ENCODE measurements at regions not wholly inside any gene's neighbourhood (a gene's known extent, or its start where the extent isn't known, plus 50 kb on each side); places are given as distances from the start of the nearest gene placed in this dataset.

GRCh38 chr12:39124768-39125167 lies 219.4 kb upstream of the CPNE8 start:
- DNase-seq, result no peak

GRCh38 chr12:39123580-39124253 lies 218.3 kb upstream of the CPNE8 start:
- no peak for DNase-seq

GRCh38 chr12:39122562-39123204 lies 217.3 kb upstream of the CPNE8 start:
- no peak for DNase-seq

GRCh38 chr12:39116861-39117260 lies 211.5 kb upstream of the CPNE8 start:
- no peak for DNase-seq

- no peak for DNase-seq
Observed at GRCh38 chr12:39112064-39112463, 206.7 kb upstream of the CPNE8 start.

GRCh38 chr12:39105111-39105510 lies 199.7 kb upstream of the CPNE8 start:
- DNase-seq, result no peak

- no peak for DNase-seq
Observed at GRCh38 chr12:39103552-39104165, 198.3 kb upstream of the CPNE8 start.

GRCh38 chr12:39102474-39103209 lies 197.3 kb upstream of the CPNE8 start:
- no peak for DNase-seq

GRCh38 chr12:39095636-39096330 lies 190.4 kb upstream of the CPNE8 start:
- no peak for DNase-seq

GRCh38 chr12:39081910-39082309 lies 176.5 kb upstream of the CPNE8 start:
- no peak for DNase-seq

GRCh38 chr12:39077226-39077625 lies 171.8 kb upstream of the CPNE8 start:
- DNase-seq, result no peak

- DNase-seq, result no peak
Observed at GRCh38 chr12:39074063-39074462, 168.7 kb upstream of the CPNE8 start.

GRCh38 chr12:39072658-39073057 lies 167.3 kb upstream of the CPNE8 start:
- DNase-seq, result no peak

- no peak for DNase-seq
Observed at GRCh38 chr12:39071611-39072010, 166.2 kb upstream of the CPNE8 start.

GRCh38 chr12:39070775-39071174 lies 165.4 kb upstream of the CPNE8 start:
- DNase-seq, result no peak

GRCh38 chr12:39065455-39065854 lies 160.1 kb upstream of the CPNE8 start:
- no peak for DNase-seq

- no peak for DNase-seq
Observed at GRCh38 chr12:39064708-39065107, 159.3 kb upstream of the CPNE8 start.

- no peak for DNase-seq
Observed at GRCh38 chr12:39062266-39062996, 157.0 kb upstream of the CPNE8 start.

- DNase-seq, result no peak
Observed at GRCh38 chr12:39061576-39061975, 156.2 kb upstream of the CPNE8 start.

- no peak for DNase-seq
Observed at GRCh38 chr12:39048395-39048794, 143.0 kb upstream of the CPNE8 start.

GRCh38 chr12:39047539-39048262 lies 142.3 kb upstream of the CPNE8 start:
- DNase-seq, result no peak

- DNase-seq, result no peak
Observed at GRCh38 chr12:39044754-39045153, 139.4 kb upstream of the CPNE8 start.
